ENCODE measurements at regions not wholly inside any gene's neighbourhood (a gene's known extent, or its start where the extent isn't known, plus 50 kb on each side); places are given as distances from the start of the nearest gene placed in this dataset.

- TF ChIP-seq CTCF (IDR thresholded peaks at IDR 0.05; ENCODE audit: low read depth, low read length) = no peak
- TF ChIP-seq, protein P1, sequence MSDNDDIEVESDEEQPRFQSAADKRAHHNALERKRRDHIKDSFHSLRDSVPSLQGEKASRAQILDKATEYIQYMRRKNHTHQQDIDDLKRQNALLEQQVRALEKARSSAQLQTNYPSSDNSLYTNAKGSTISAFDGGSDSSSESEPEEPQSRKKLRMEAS (IDR thresholded peaks at IDR 0.05; ENCODE audit: low read depth, low read length) = no peak
- no peak for TF ChIP-seq MYC (IDR thresholded peaks at IDR 0.05; ENCODE audit: low read depth, low read length)
- no peak for TF ChIP-seq POLR2A (IDR thresholded peaks at IDR 0.05; ENCODE audit: extremely low read depth, insufficient read length)
Measured at GRCh38 chr5:112062181-112062580, 305.2 kb upstream of the NREP start.

DNA sequence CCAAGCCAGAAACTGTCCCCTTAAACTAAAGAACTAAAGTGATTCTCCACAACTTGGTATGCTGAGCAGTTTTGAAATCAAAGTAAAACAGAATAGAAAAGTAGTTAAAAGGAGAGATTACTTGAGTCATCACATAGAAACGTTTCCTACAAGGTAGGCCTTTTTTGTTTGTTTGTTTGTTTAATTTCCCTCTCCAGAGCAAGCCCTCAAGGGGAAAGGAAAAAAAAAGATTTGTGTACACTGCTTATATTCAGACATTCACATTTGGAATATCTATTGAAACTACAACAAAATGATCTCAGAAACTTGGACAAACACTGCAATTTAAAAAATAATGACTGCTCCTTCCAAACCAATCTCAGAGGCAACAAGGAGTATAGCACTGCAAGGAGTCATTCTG lies 304.7 kb upstream of the NREP start:
- DNase-seq (ENCODE audit: low read depth) = no peak
- no peak for TF ChIP-seq POLR2A (IDR thresholded peaks at IDR 0.05; ENCODE audit: extremely low read depth, insufficient read length)
- TF ChIP-seq, protein P1 (IDR thresholded peaks at IDR 0.05; ENCODE audit: low read depth, low read length) = no peak
- no peak for TF ChIP-seq CTCF (IDR thresholded peaks at IDR 0.05; ENCODE audit: low read depth, low read length)
- H3K4me3 ChIP-seq (ENCODE audit: low read depth, low read length) = no peak overlapping the region

More at GRCh38 chr5:112062181-112062580, 305.2 kb upstream of the NREP start:
- DNase-seq (ENCODE audit: low read depth) = no peak
- H3K4me3 ChIP-seq (ENCODE audit: low read depth, low read length) = no peak overlapping the region

- DNase-seq (ENCODE audit: low read depth) = no peak
- no peak overlapping the region for H3K4me3 ChIP-seq (ENCODE audit: low read depth, low read length)
- TF ChIP-seq CTCF (IDR thresholded peaks at IDR 0.05; ENCODE audit: low read depth, low read length) = no peak
- TF ChIP-seq POLR2A (IDR thresholded peaks at IDR 0.05; ENCODE audit: extremely low read depth, insufficient read length) = no peak
- TF ChIP-seq, protein P1 (IDR thresholded peaks at IDR 0.05; ENCODE audit: low read depth, low read length) = no peak
- no peak for TF ChIP-seq MYC (IDR thresholded peaks at IDR 0.05; ENCODE audit: low read depth, low read length)
Measured at GRCh38 chr5:112059579-112060135, 302.7 kb upstream of the NREP start.

DNA sequence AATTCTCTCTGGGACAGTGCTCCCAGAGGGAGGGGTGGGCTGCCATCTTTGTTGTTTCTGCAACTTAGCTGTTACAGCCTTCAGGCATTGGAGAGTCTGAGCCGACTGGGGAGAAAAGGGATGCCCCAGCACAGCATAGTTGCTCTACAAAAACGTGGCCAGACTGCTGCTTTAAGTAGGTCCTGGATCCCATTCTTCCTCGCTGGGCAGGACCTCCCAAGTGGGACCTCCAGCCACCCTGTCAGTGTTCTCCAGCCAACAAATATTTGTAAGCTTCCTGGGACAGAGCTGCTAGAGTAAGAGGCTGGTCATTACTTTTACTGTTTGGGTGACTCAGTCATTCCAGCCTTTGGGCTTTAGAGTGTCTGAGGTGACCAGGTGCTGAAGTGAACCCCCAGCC lies 292.7 kb upstream of the NREP start:
- no peak overlapping the region for H3K4me3 ChIP-seq (ENCODE audit: low read depth, low read length)
- TF ChIP-seq POLR2A (IDR thresholded peaks at IDR 0.05; ENCODE audit: extremely low read depth, insufficient read length) = no peak
- TF ChIP-seq, protein P1 (IDR thresholded peaks at IDR 0.05; ENCODE audit: low read depth, low read length) = no peak
- no peak for TF ChIP-seq CTCF (IDR thresholded peaks at IDR 0.05; ENCODE audit: low read depth, low read length)
- no peak for TF ChIP-seq MYC (IDR thresholded peaks at IDR 0.05; ENCODE audit: low read depth, low read length)
- DNase-seq (ENCODE audit: low read depth) = no peak

DNA sequence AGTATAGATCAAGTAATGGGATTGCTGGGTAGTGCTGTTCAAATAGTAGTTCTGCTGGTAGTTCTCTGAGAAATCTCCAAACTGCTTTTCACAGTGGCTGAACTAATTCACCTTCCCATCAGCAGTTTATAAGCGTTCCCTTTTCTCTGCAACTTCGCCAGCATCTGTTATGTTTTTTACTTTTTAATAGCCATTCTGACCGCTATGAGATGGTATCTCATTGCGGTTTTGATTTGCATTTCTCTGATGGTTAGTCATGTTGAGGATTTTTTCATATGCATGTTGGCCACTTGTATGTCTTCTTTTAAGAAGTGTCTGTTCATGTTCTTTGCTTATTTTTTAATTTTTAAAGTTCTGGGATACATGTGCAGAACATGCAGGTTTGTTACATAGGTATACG lies 279.2 kb upstream of the NREP start:
- TF ChIP-seq, protein P1 (IDR thresholded peaks at IDR 0.05; ENCODE audit: low read depth, low read length) = no peak
- TF ChIP-seq POLR2A (IDR thresholded peaks at IDR 0.05; ENCODE audit: extremely low read depth, insufficient read length) (no peak), MYC (IDR thresholded peaks at IDR 0.05; ENCODE audit: low read depth, low read length) (no peak), CTCF (IDR thresholded peaks at IDR 0.05; ENCODE audit: low read depth, low read length) (no peak)
- no peak for DNase-seq (ENCODE audit: low read depth)
- no peak overlapping the region for H3K4me3 ChIP-seq (ENCODE audit: low read depth, low read length)
